ENCODE measurements at regions not wholly inside any gene's neighbourhood (a gene's known extent, or its start where the extent isn't known, plus 50 kb on each side); places are given as distances from the start of the nearest gene placed in this dataset.

DNA sequence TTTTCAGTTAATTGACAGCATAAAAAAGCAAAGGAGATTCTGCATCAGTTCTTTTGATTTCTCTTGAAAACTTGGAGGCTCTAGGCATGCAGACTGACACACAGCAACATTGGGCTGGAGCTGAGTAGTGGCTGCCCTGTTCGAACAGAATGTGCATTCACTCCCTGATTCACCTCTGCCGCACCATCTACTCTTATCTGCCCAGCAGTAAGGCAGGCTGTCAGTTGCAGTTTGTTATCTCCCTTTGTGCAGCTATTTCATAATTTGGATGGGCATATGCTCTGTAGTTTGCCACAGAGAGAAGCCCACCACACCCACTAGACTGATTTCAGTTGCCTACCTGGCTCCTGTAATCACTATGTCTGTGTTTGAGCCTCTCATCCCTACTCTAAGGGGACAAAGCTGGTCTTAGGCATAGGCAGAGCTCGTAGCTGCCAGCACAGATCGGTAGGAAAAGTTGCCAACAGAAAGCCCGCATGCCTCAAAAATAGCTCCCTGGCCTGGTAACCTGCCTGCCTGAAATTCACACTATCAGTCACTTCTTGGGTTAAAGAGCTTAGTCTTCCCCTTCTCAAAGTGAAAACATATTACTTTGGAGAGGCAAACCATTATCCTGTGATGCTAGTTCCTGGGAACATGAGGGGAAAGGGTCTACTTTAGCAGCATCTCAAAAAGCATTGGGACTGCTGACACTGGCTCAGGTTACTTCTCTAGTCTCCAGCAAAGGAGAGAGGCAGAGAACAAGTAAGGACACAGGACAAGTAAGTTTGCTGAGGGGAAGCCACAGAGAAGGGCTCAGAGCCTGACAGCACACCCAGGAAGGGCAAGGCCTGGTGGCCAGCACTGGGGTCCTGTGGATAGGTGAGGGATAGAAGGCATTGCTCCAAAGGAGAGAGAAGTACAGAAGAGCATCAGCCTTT is 75.9 kb upstream of the TMEM164 start:
- TF ChIP-seq, protein P1, sequence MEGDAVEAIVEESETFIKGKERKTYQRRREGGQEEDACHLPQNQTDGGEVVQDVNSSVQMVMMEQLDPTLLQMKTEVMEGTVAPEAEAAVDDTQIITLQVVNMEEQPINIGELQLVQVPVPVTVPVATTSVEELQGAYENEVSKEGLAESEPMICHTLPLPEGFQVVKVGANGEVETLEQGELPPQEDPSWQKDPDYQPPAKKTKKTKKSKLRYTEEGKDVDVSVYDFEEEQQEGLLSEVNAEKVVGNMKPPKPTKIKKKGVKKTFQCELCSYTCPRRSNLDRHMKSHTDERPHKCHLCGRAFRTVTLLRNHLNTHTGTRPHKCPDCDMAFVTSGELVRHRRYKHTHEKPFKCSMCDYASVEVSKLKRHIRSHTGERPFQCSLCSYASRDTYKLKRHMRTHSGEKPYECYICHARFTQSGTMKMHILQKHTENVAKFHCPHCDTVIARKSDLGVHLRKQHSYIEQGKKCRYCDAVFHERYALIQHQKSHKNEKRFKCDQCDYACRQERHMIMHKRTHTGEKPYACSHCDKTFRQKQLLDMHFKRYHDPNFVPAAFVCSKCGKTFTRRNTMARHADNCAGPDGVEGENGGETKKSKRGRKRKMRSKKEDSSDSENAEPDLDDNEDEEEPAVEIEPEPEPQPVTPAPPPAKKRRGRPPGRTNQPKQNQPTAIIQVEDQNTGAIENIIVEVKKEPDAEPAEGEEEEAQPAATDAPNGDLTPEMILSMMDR (IDR thresholded peaks at IDR 0.05): no peak
- TF ChIP-seq POLR2AphosphoS5 (IDR thresholded peaks at IDR 0.05): no peak
